IMR-90 (cell line): ENCODE measurements at regions not wholly inside any gene's neighbourhood (a gene's known extent, or its start where the extent isn't known, plus 50 kb on each side); places are given as distances from the start of the nearest gene placed in this dataset.

Experiments
- ATAC-seq: fragments of 200-7000 bp; cut with Tn5 transposase; 2 replicates; pipeline ENCODE4 v1.9.1; 2020; ENCODE audit warnings: low read depth, mild to moderate bottlenecking, moderate library complexity
- BruUV-seq: library from RNA; stranded (reverse); fragments of 400-500 nt; replicated peaks from 2 replicates; lab custom pipeline; 2021; lab: Mats Ljungman, UMichigan
- CTCF ChIA-PET: fragments of 300-600 bp; formaldehyde crosslinking; extraction: SDS; loops from one replicate; lab custom pipeline; 2021; ENCODE audit warnings: antibody characterized with exemption; lab: Yijun Ruan, JAX
- POLR2A ChIA-PET: fragments of 300-600 bp; sonication (Branson Sonifier 250); formaldehyde crosslinking; loops from one replicate; lab custom pipeline; 2022; ENCODE audit warnings: antibody characterized with exemption; ENCODE audit not compliant: unreplicated experiment; lab: Charles Lee
- DNase-seq: peaks from one replicate; pipeline ENCODE4 v3.0.0; 2013
- H2AFZ ChIP-seq: replicated peaks from 2 replicates; pipeline ENCODE3; 2013; ENCODE audit warnings: low read length, mild to moderate bottlenecking; ENCODE audit not compliant: poor library complexity
- H2AK5ac ChIP-seq: 2 replicates; pipeline ENCODE4 v1.6.1; 2013; ENCODE audit warnings: low read depth, low read length, inconsistent platforms
- H2AK9ac ChIP-seq: replicated peaks from 2 replicates; pipeline ENCODE3; 2013; ENCODE audit warnings: mild to moderate bottlenecking, low read depth, low read length, moderate library complexity; ENCODE audit not compliant: poor library complexity
- H2BK120ac ChIP-seq: 2 replicates; pipeline ENCODE4 v1.6.1; 2013; ENCODE audit warnings: low read depth, low read length, inconsistent platforms
- H2BK15ac ChIP-seq: 3 replicates; pipeline ENCODE4 v1.6.1; 2013; ENCODE audit warnings: low read depth, low read length, inconsistent platforms
- H2BK20ac ChIP-seq: 2 replicates; pipeline ENCODE4 v1.6.1; 2013; ENCODE audit warnings: low read depth, mild to moderate bottlenecking, inconsistent platforms, low read length, moderate library complexity
- H2BK5ac ChIP-seq: 2 replicates; pipeline ENCODE4 v1.6.1; 2013; ENCODE audit warnings: mild to moderate bottlenecking, low read depth, low read length, inconsistent platforms; ENCODE audit not compliant: poor library complexity, severe bottlenecking
- H3K14ac ChIP-seq: replicated peaks from 2 replicates; pipeline ENCODE4 v1.6.1; 2013; ENCODE audit warnings: low read depth, low read length, inconsistent platforms
- H3K18ac ChIP-seq: 2 replicates; pipeline ENCODE4 v1.6.1; 2013; ENCODE audit warnings: low read depth, low read length, control low read depth
- H3K23ac ChIP-seq: 2 replicates; pipeline ENCODE4 v1.6.1; 2013; ENCODE audit warnings: low read depth, low read length, inconsistent platforms
- H3K27ac ChIP-seq: 2 replicates; pipeline ENCODE4 v1.5.1; 2013; ENCODE audit warnings: mild to moderate bottlenecking, control low read depth, low read length; ENCODE audit not compliant: insufficient read depth
- H3K27me3 ChIP-seq: 2 replicates; pipeline ENCODE4 v1.6.1; 2013; ENCODE audit warnings: low read length; ENCODE audit not compliant: control insufficient read depth, insufficient read depth
- H3K36me3 ChIP-seq: 2 replicates; pipeline ENCODE4 v1.6.1; 2013; ENCODE audit warnings: low read length, mixed read lengths; ENCODE audit not compliant: control insufficient read depth, insufficient read depth
- H3K4ac ChIP-seq: 2 replicates; pipeline ENCODE4 v1.6.1; 2013; ENCODE audit warnings: low read depth, low read length, inconsistent platforms
- H3K4me1 ChIP-seq: 2 replicates; pipeline ENCODE4 v1.6.1; 2013; ENCODE audit warnings: low read length, mixed read lengths; ENCODE audit not compliant: control insufficient read depth, insufficient read depth
- H3K4me2 ChIP-seq: 2 replicates; pipeline ENCODE4 v1.6.1; 2013; ENCODE audit warnings: low read depth, mild to moderate bottlenecking, control low read depth, low read length, moderate library complexity
- H3K4me3 ChIP-seq: 2 replicates; pipeline ENCODE4 v1.5.1; 2013; ENCODE audit warnings: low read depth, mild to moderate bottlenecking, control low read depth, low read length, moderate library complexity; ENCODE audit not compliant: insufficient read depth
- H3K56ac ChIP-seq: 2 replicates; pipeline ENCODE4 v1.6.1; 2013; ENCODE audit warnings: low read length, inconsistent platforms; ENCODE audit not compliant: insufficient read depth; ENCODE audit errors: extremely low read depth
- H3K79me1 ChIP-seq, 2 experiments: 2 replicates each; pipeline ENCODE4 v1.6.1; 2013; ENCODE audit warnings: low read length in 2 of 2, inconsistent platforms in 1 of 2, low read depth in 1 of 2
- H3K9ac ChIP-seq: 2 replicates; pipeline ENCODE4 v1.6.1; 2013; ENCODE audit warnings: low read depth, low read length, control low read depth
- H3K9me1 ChIP-seq: 2 replicates; pipeline ENCODE4 v1.6.1; 2013; ENCODE audit warnings: low read length, inconsistent platforms; ENCODE audit not compliant: insufficient read depth
- H3K9me3 ChIP-seq: 2 replicates; pipeline ENCODE4 v1.6.1; 2013; ENCODE audit warnings: low read length; ENCODE audit not compliant: control insufficient read depth, insufficient read depth
- H4K20me1 ChIP-seq: 2 replicates; pipeline ENCODE4 v1.6.1; 2013; ENCODE audit warnings: low read length, inconsistent platforms; ENCODE audit not compliant: insufficient read depth
- H4K5ac ChIP-seq: 2 replicates; pipeline ENCODE4 v1.6.1; 2013; ENCODE audit warnings: mild to moderate bottlenecking, low read depth, low read length, control low read depth
- H4K8ac ChIP-seq, 2 experiments: 2 replicates each; pipeline ENCODE4 v1.6.1; 2013; ENCODE audit warnings: low read depth in 2 of 2, low read length in 2 of 2, control low read depth in 1 of 2, inconsistent platforms in 1 of 2
- H4K91ac ChIP-seq: 2 replicates; pipeline ENCODE4 v1.6.1; 2013; ENCODE audit warnings: low read depth, low read length, inconsistent platforms; ENCODE audit not compliant: insufficient read depth
- BHLHE40 ChIP-seq: fragments of 150-350 bp; IDR thresholded peaks from 2 replicates; pipeline ENCODE4 v1.6.1; 2016; ENCODE audit warnings: mild to moderate bottlenecking, low read depth, low read length
- CHD1 ChIP-seq: IDR thresholded peaks from 2 replicates; pipeline ENCODE4 v1.6.1; 2012; ENCODE audit warnings: low read depth, low read length, improper control_type of control experiment
- MAFK ChIP-seq: IDR thresholded peaks from 2 replicates; pipeline ENCODE4 v1.6.1; 2012; ENCODE audit warnings: low read depth, low read length, improper control_type of control experiment
- MAZ ChIP-seq: IDR thresholded peaks from 2 replicates; pipeline ENCODE4 v1.6.1; 2012; ENCODE audit warnings: low read depth, mild to moderate bottlenecking, low read length, improper control_type of control experiment, moderate library complexity, borderline replicate concordance
- NFE2L2 ChIP-seq: fragments of 150-350 bp; IDR thresholded peaks from 2 replicates; pipeline ENCODE4 v1.6.1; 2016; ENCODE audit warnings: low read depth, mild to moderate bottlenecking, low read length
- WGBS, 2 experiments: methylation state at CpG; one replicate each; pipeline versions ENCODE4 v1.1.5 to v1.1.7; 2013; ENCODE audit warnings: missing lambda C conversion rate in 2 of 2; ENCODE audit not compliant: insufficient read length in 1 of 2; ENCODE audit errors: extremely low coverage in 2 of 2; 5-methylcytosine and 5-hydroxymethylcytosine counted together
- dilution Hi-C: fragments of 300-500 bp; cut with HindIII; formaldehyde crosslinking; loops from one replicate; pipeline ENCODE4 v1.14.3; 2018; ENCODE audit warnings: low sequenced_read_pairs; ENCODE audit not compliant: unreplicated experiment
- in situ Hi-C: fragments of 300-500 bp; cut with MboI; formaldehyde crosslinking; loops from 3 replicates; pipeline ENCODE4 v1.14.3; 2019; ENCODE audit warnings: low sequenced_read_pairs, inconsistent platforms, mixed read lengths
- intact Hi-C: fragments of 100-400 bp; cut with micrococcal nuclease; formaldehyde crosslinking; loops from 2 replicates; pipeline ENCODE4 v1.10.0; 2022

DNA sequence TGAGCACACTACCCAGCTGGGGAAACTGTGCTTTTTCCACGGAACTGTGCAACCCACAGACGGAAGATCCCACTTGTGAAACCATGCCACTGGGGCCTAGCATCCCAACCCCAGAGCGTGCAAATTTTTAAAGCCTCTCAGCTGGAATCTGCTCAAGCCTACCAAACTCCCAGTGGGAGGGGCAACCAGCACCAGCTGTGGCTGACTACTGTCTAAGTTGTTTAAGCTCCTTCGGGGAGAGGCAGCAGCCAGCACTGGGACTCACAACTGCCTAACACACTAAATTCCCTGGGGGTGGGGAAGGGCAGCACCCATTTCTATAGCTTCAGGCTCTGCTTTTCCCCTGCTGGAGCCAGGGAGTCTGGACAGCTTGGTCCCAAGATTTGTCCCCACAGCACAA, 287.6 kb upstream of the MSX2 start:
- Histone ChIP-seq H2BK20ac (no peak overlapping the region), H3K18ac (no peak overlapping the region), H4K91ac (no peak overlapping the region), H3K14ac (no peak overlapping the region), H3K4me2 (no peak overlapping the region), H2BK15ac (no peak overlapping the region), H2AK9ac (no peak overlapping the region), H3K4me3 (no peak overlapping the region), H3K27me3 (no peaks in the 10 kb centered on the region), H3K23ac (no peak overlapping the region), H3K79me1 (no peaks in the 10 kb centered on the region), H3K4ac (no peak overlapping the region), H3K56ac (no peak overlapping the region), H4K20me1 (no peaks in the 10 kb centered on the region), H2BK5ac (no peak overlapping the region), H2AFZ (no peak overlapping the region), H3K9me1 (no peaks in the 10 kb centered on the region), H4K8ac (no peak overlapping the region), H3K4me1 (no peaks in the 10 kb centered on the region), H4K5ac (no peak overlapping the region), H3K9ac (no peak overlapping the region), H3K27ac (no peak overlapping the region), H3K36me3 (no peaks in the 10 kb centered on the region), H3K9me3 (no peaks in the 10 kb centered on the region), H2BK120ac (no peak overlapping the region), H2AK5ac (no peak overlapping the region)
- DNase-seq (no peak), ATAC-seq (peak; percentile 83)
- ChIA-PET CTCF (no interaction called here), POLR2A (interaction anchor here (0.6 kb wide), 1 partner anchor 12 kb away, joined by 6 read pairs; no protein-coding TSS in a partner anchor)
- in situ Hi-C loops (no loop called here), intact Hi-C loops (no loop called here), dilution Hi-C loops (no loop called here)
- TF ChIP-seq MAFK = no peak
- no peak for TF ChIP-seq MAZ
- no peak for TF ChIP-seq BHLHE40
- no peak for TF ChIP-seq CHD1
- TF ChIP-seq NFE2L2 = no peak
- 53% methylated on average over 3 of the region's 4 CpGs; no CpG with 5 or more reads in 1 of the 2 experiments for WGBS, 2 experiments
- BruUV-seq = no TSS peak
